CD4-positive, alpha-beta T cell (primary cell): ENCODE measurements at regions not wholly inside any gene's neighbourhood (a gene's known extent, or its start where the extent isn't known, plus 50 kb on each side); places are given as distances from the start of the nearest gene placed in this dataset.
A peak's percentile ranks its signal among the peaks of the same experiment; 100 is the strongest.
"Not testable (repeated sequence)": the region's sequence is repeated elsewhere in the genome, so short reads cannot be mapped to it uniquely, and the experiment has no call there.

Experiments used
- ATAC-seq: fragments of 200-7000 bp; cut with Tn5 transposase; one replicate; pipeline ENCODE4 v1.10.0; 2022; ENCODE audit warnings: mild to moderate bottlenecking; ENCODE audit not compliant: poor library complexity
- CTCF ChIA-PET: fragments of 350-600 bp; sonication (Branson Sonifier 250); formaldehyde crosslinking; loops from one replicate; lab custom pipeline; 2021; ENCODE audit warnings: antibody characterized with exemption, inconsistent platforms; lab: Charles Lee
- POLR2A ChIA-PET: fragments of 350-600 bp; sonication (Branson Sonifier 250); formaldehyde crosslinking; loops from one replicate; lab custom pipeline; 2021; ENCODE audit warnings: antibody characterized with exemption, inconsistent platforms; lab: Charles Lee
- DNase-seq, 14 experiments: peaks; one replicate each; pipeline ENCODE4 v3.0.0-alpha.2; 2013 to 2020; ENCODE audit warnings: mixed read lengths in 2 of 14
- H3K27ac ChIP-seq, 2 donors: one replicate each; pipeline versions ENCODE4 v1.5.1 to v1.7.0; 2013; ENCODE audit warnings: low read length in 2 of 2, low read depth in 1 of 2, mild to moderate bottlenecking in 1 of 2
- H3K27me3 ChIP-seq, 2 experiments: 1 replicate in 1 of 2; 2 replicates in 1 of 2; pipeline versions ENCODE4 v1.6.1 to v1.7.0; 2013; ENCODE audit warnings: low read length in 2 of 2, control low read depth in 1 of 2, mild to moderate bottlenecking in 1 of 2, moderate library complexity in 1 of 2; ENCODE audit not compliant: insufficient read depth in 2 of 2, control insufficient read depth in 1 of 2
- H3K36me3 ChIP-seq: one replicate; pipeline ENCODE4 v1.6.1; 2013; ENCODE audit warnings: low read length, control low read depth; ENCODE audit not compliant: insufficient read depth
- H3K4me1 ChIP-seq: one replicate; pipeline ENCODE4 v1.6.1; 2013; ENCODE audit warnings: low read length, control low read depth; ENCODE audit not compliant: insufficient read depth
- H3K4me3 ChIP-seq: one replicate; pipeline ENCODE4 v1.5.1; 2013; ENCODE audit warnings: mild to moderate bottlenecking, low read length, moderate library complexity
- H3K9me3 ChIP-seq, 2 experiments: 1 replicate in 1 of 2; 2 replicates in 1 of 2; pipeline versions ENCODE4 v1.6.1 to v1.7.0; 2013; ENCODE audit warnings: low read length in 2 of 2, mild to moderate bottlenecking in 2 of 2, control low read depth in 1 of 2, moderate library complexity in 1 of 2; ENCODE audit not compliant: control insufficient read depth in 1 of 2, insufficient read depth in 1 of 2
- H3K27ac Mint-ChIP-seq: one replicate; pipeline ENCODE4 v1.8.0; 2020; ENCODE audit warnings: mixed read lengths
- H3K27me3 Mint-ChIP-seq: one replicate; pipeline ENCODE4 v1.8.0; 2021; ENCODE audit warnings: mixed read lengths
- H3K36me3 Mint-ChIP-seq: one replicate; pipeline ENCODE4 v1.8.0; 2021; ENCODE audit warnings: low read depth, mixed read lengths
- H3K4me1 Mint-ChIP-seq: one replicate; pipeline ENCODE4 v1.8.0; 2021; ENCODE audit warnings: low read depth, mixed read lengths
- H3K4me3 Mint-ChIP-seq: one replicate; pipeline ENCODE4 v1.8.0; 2020; ENCODE audit warnings: mild to moderate bottlenecking, mixed read lengths
- H3K9me3 Mint-ChIP-seq: one replicate; pipeline ENCODE4 v1.8.0; 2020; ENCODE audit warnings: mixed read lengths
- intact Hi-C, 2 experiments: fragments of 100-400 bp; cut with DNase I in 1 of 2; cut with micrococcal nuclease in 1 of 2; formaldehyde crosslinking; loops; one replicate each; pipeline versions ENCODE4 v1.15.1 to v1.9.0; 2023 to 2025; cut with DNase I, micrococcal nuclease

GRCh38 chr9:40592406-40592805, 536.1 kb downstream of the FOXD4L6 start:
- H3K27ac Mint-ChIP-seq, H3K27ac ChIP-seq, POLR2A ChIA-PET, CTCF ChIA-PET, intact Hi-C loops, H3K4me1 ChIP-seq, H3K4me1 Mint-ChIP-seq, H3K27me3 ChIP-seq, H3K36me3 Mint-ChIP-seq, H3K9me3 Mint-ChIP-seq, H3K27me3 Mint-ChIP-seq, H3K4me3 ChIP-seq, ATAC-seq, H3K4me3 Mint-ChIP-seq, H3K36me3 ChIP-seq: not testable (repeated sequence)
- peak in 1 of 14 experiments; percentile 0 for DNase-seq
- H3K9me3 ChIP-seq: peaks cover 0 to 12% of the 10 kb centered on the region in 2 experiments

GRCh38 chr9:40591915-40592314, 536.6 kb downstream of the FOXD4L6 start:
- DNase-seq: peak in 1 of 14 experiments; percentile 2
- intact Hi-C loops, H3K4me3 Mint-ChIP-seq, H3K27ac ChIP-seq, H3K36me3 ChIP-seq, POLR2A ChIA-PET, H3K4me1 ChIP-seq, H3K27ac Mint-ChIP-seq, CTCF ChIA-PET, H3K4me3 ChIP-seq, H3K27me3 Mint-ChIP-seq, H3K9me3 Mint-ChIP-seq, ATAC-seq, H3K36me3 Mint-ChIP-seq, H3K4me1 Mint-ChIP-seq, H3K27me3 ChIP-seq: not testable (repeated sequence)
- H3K9me3 ChIP-seq: peaks cover 0 to 12% of the 10 kb centered on the region in 2 experiments

GRCh38 chr9:40587475-40588195, 540.8 kb downstream of the FOXD4L6 start:
- H3K4me3 Mint-ChIP-seq, H3K27me3 Mint-ChIP-seq, intact Hi-C loops, H3K4me1 ChIP-seq, POLR2A ChIA-PET, H3K27ac ChIP-seq, H3K36me3 ChIP-seq, ATAC-seq, H3K36me3 Mint-ChIP-seq, CTCF ChIA-PET, H3K9me3 Mint-ChIP-seq, H3K27me3 ChIP-seq, H3K27ac Mint-ChIP-seq, H3K4me1 Mint-ChIP-seq, H3K4me3 ChIP-seq: not testable (repeated sequence)
- H3K9me3 ChIP-seq: peaks cover 0 to 12% of the 10 kb centered on the region in 2 experiments
- DNase-seq: peak in 1 of 14 experiments; percentile 0

- H3K4me1 ChIP-seq, H3K27ac ChIP-seq, intact Hi-C loops, POLR2A ChIA-PET, ATAC-seq, CTCF ChIA-PET, H3K9me3 ChIP-seq, H3K4me1 Mint-ChIP-seq, H3K4me3 Mint-ChIP-seq, H3K4me3 ChIP-seq, H3K27me3 Mint-ChIP-seq, H3K9me3 Mint-ChIP-seq, H3K27ac Mint-ChIP-seq, H3K36me3 ChIP-seq, H3K27me3 ChIP-seq, H3K36me3 Mint-ChIP-seq: not testable (repeated sequence)
- DNase-seq: peak in 1 of 14 experiments; percentile 19
Measured at GRCh38 chr9:40584039-40584438, 544.4 kb downstream of the FOXD4L6 start.

GRCh38 chr9:40583230-40583629, 545.3 kb downstream of the FOXD4L6 start:
- DNase-seq: peak in 1 of 14 experiments; percentile 5
- H3K27me3 Mint-ChIP-seq, intact Hi-C loops, H3K4me1 ChIP-seq, H3K27ac Mint-ChIP-seq, POLR2A ChIA-PET, H3K4me1 Mint-ChIP-seq, H3K9me3 Mint-ChIP-seq, H3K36me3 ChIP-seq, ATAC-seq, H3K4me3 ChIP-seq, CTCF ChIA-PET, H3K9me3 ChIP-seq, H3K27me3 ChIP-seq, H3K27ac ChIP-seq, H3K36me3 Mint-ChIP-seq: not testable (repeated sequence)
- peak overlapping the region; percentile 71 for H3K4me3 Mint-ChIP-seq

- H3K4me1 ChIP-seq, H3K36me3 Mint-ChIP-seq, H3K27me3 ChIP-seq, H3K4me3 Mint-ChIP-seq, H3K27ac ChIP-seq, intact Hi-C loops, POLR2A ChIA-PET, H3K9me3 Mint-ChIP-seq, H3K36me3 ChIP-seq, H3K4me1 Mint-ChIP-seq, CTCF ChIA-PET, H3K27me3 Mint-ChIP-seq, H3K4me3 ChIP-seq, ATAC-seq, H3K27ac Mint-ChIP-seq, H3K9me3 ChIP-seq: not testable (repeated sequence)
- DNase-seq: peak in 1 of 14 experiments; percentile 0
Measured at GRCh38 chr9:40578908-40579307, 549.6 kb downstream of the FOXD4L6 start.
